ENCODE measurements at regions not wholly inside any gene's neighbourhood (a gene's known extent, or its start where the extent isn't known, plus 50 kb on each side); places are given as distances from the start of the nearest gene placed in this dataset.

- Histone ChIP-seq H3K4me1 (ENCODE audit: control insufficient read depth in 2 of 3, insufficient read depth in 2 of 3, low read depth in 1 of 3, low read length in 3 of 3) (no peaks in the 10 kb centered on the region), H3K27ac (ENCODE audit: low read depth in 2 of 2, low read length in 2 of 2) (no peak overlapping the region), H3K36me3 (ENCODE audit: control insufficient read depth in 2 of 3, insufficient read depth in 3 of 3, low read length in 3 of 3) (no peaks in the 10 kb centered on the region), H3K4me3 (ENCODE audit: low read length in 3 of 3) (no peak overlapping the region), H3K9me3 (ENCODE audit: control insufficient read depth in 2 of 3, insufficient read depth in 1 of 3, low read length in 3 of 3) (no peaks in the 10 kb centered on the region), H3K9ac (ENCODE audit: low read length in 3 of 3) (no peak overlapping the region), H3K27me3 (ENCODE audit: control insufficient read depth, insufficient read depth, low read length) (no peaks in the 10 kb centered on the region)
- intact Hi-C loops (cut with DNase I), result no loop called here
- FAIRE-seq (no peak), DNase-seq (peak in 2 of 5 donors; percentile 9)
- TF ChIP-seq CTCF (IDR thresholded peaks at IDR 0.05; ENCODE audit: borderline replicate concordance, extremely low read depth, insufficient read depth), result no peak
Measured at GRCh38 chr5:6307304-6307703, 71.0 kb downstream of the MED10 start.

- DNase-seq, result no peak
- FAIRE-seq, result no peak
- intact Hi-C loops (cut with DNase I), result no loop called here
- no peaks in the 10 kb centered on the region for H3K27me3 ChIP-seq (ENCODE audit: control insufficient read depth, insufficient read depth, low read length)
- H3K9me3 ChIP-seq (ENCODE audit: control insufficient read depth in 2 of 3, insufficient read depth in 1 of 3, low read length in 3 of 3), result no peaks in the 10 kb centered on the region
- no peak overlapping the region for H3K27ac ChIP-seq (ENCODE audit: low read depth in 2 of 2, low read length in 2 of 2)
- no peaks in the 10 kb centered on the region for H3K4me1 ChIP-seq (ENCODE audit: control insufficient read depth in 2 of 3, insufficient read depth in 2 of 3, low read depth in 1 of 3, low read length in 3 of 3)
- H3K9ac ChIP-seq (ENCODE audit: low read length in 3 of 3), result no peak overlapping the region
- no peaks in the 10 kb centered on the region for H3K36me3 ChIP-seq (ENCODE audit: control insufficient read depth in 2 of 3, insufficient read depth in 3 of 3, low read length in 3 of 3)
- TF ChIP-seq CTCF (IDR thresholded peaks at IDR 0.05; ENCODE audit: borderline replicate concordance, extremely low read depth, insufficient read depth), result no peak
- H3K4me3 ChIP-seq (ENCODE audit: low read length in 3 of 3), result no peak overlapping the region
Measured at GRCh38 chr5:6305853-6306252, 72.5 kb downstream of the MED10 start.

- DNase-seq, result peak in 2 of 5 donors; percentile 19 to 54
- no peak for FAIRE-seq
- Histone ChIP-seq H3K27me3 (ENCODE audit: control insufficient read depth, insufficient read depth, low read length) (no peaks in the 10 kb centered on the region), H3K9me3 (ENCODE audit: control insufficient read depth in 2 of 3, insufficient read depth in 1 of 3, low read length in 3 of 3) (no peaks in the 10 kb centered on the region), H3K36me3 (ENCODE audit: control insufficient read depth in 2 of 3, insufficient read depth in 3 of 3, low read length in 3 of 3) (no peaks in the 10 kb centered on the region), H3K4me3 (ENCODE audit: low read length in 3 of 3) (no peak overlapping the region), H3K9ac (ENCODE audit: low read length in 3 of 3) (no peak overlapping the region), H3K4me1 (ENCODE audit: control insufficient read depth in 2 of 3, insufficient read depth in 2 of 3, low read depth in 1 of 3, low read length in 3 of 3) (no peaks in the 10 kb centered on the region), H3K27ac (ENCODE audit: low read depth in 2 of 2, low read length in 2 of 2) (no peak overlapping the region)
- no peak for TF ChIP-seq CTCF (IDR thresholded peaks at IDR 0.05; ENCODE audit: borderline replicate concordance, extremely low read depth, insufficient read depth)
- intact Hi-C loops (cut with DNase I), result no loop called here
Measured at GRCh38 chr5:6302684-6303083, 75.7 kb downstream of the MED10 start.

GRCh38 chr5:6302075-6302474 lies 76.3 kb downstream of the MED10 start:
- peak in 2 of 5 donors; percentile 7 to 34 for DNase-seq
- H3K9me3 ChIP-seq (ENCODE audit: control insufficient read depth in 2 of 3, insufficient read depth in 1 of 3, low read length in 3 of 3), result no peaks in the 10 kb centered on the region
- intact Hi-C loops (cut with DNase I), result no loop called here

More at GRCh38 chr5:6302075-6302474, 76.3 kb downstream of the MED10 start:
- TF ChIP-seq CTCF (IDR thresholded peaks at IDR 0.05; ENCODE audit: borderline replicate concordance, extremely low read depth, insufficient read depth), result no peak
- Histone ChIP-seq H3K9ac (ENCODE audit: low read length in 3 of 3) (no peak overlapping the region), H3K36me3 (ENCODE audit: control insufficient read depth in 2 of 3, insufficient read depth in 3 of 3, low read length in 3 of 3) (no peaks in the 10 kb centered on the region), H3K4me3 (ENCODE audit: low read length in 3 of 3) (no peak overlapping the region), H3K27me3 (ENCODE audit: control insufficient read depth, insufficient read depth, low read length) (no peaks in the 10 kb centered on the region), H3K4me1 (ENCODE audit: control insufficient read depth in 2 of 3, insufficient read depth in 2 of 3, low read depth in 1 of 3, low read length in 3 of 3) (no peaks in the 10 kb centered on the region), H3K27ac (ENCODE audit: low read depth in 2 of 2, low read length in 2 of 2) (no peak overlapping the region)
- no peak for FAIRE-seq
